NT2/D1 (cell line): ENCODE measurements at regions not wholly inside any gene's neighbourhood (a gene's known extent, or its start where the extent isn't known, plus 50 kb on each side); places are given as distances from the start of the nearest gene placed in this dataset.
A peak's percentile ranks its signal among the peaks of the same experiment; 100 is the strongest.

Source experiments
- DNase-seq: peaks from one replicate; pipeline ENCODE4 v3.0.0-alpha.2; 2011; ENCODE audit warnings: low read depth, low spot score
- H3K27me3 ChIP-seq: 2 replicates; pipeline ENCODE4 v1.6.0; 2011; ENCODE audit warnings: mild to moderate bottlenecking; ENCODE audit not compliant: insufficient read length, insufficient read depth
- H3K36me3 ChIP-seq: 2 replicates; pipeline ENCODE4 v1.6.1; 2011; ENCODE audit warnings: mild to moderate bottlenecking, low read length, mixed read lengths; ENCODE audit not compliant: insufficient read depth, insufficient read length
- H3K4me1 ChIP-seq: 2 replicates; pipeline ENCODE4 v1.5.1; 2011; ENCODE audit not compliant: insufficient read depth, insufficient read length
- H3K4me3 ChIP-seq: 2 replicates; pipeline ENCODE4 v1.5.1; 2011; ENCODE audit warnings: low read depth; ENCODE audit not compliant: insufficient read length
- H3K9ac ChIP-seq: 2 replicates; pipeline ENCODE4 v1.6.0; 2011; ENCODE audit warnings: low read depth; ENCODE audit not compliant: insufficient read length
- H3K9me3 ChIP-seq: 2 replicates; pipeline ENCODE4 v1.5.1; 2011; ENCODE audit warnings: mild to moderate bottlenecking, low read length; ENCODE audit not compliant: insufficient read depth
- SUZ12 ChIP-seq: IDR thresholded peaks from 2 replicates; pipeline ENCODE4 v1.6.1; 2011; ENCODE audit not compliant: insufficient read length, insufficient read depth; ENCODE audit errors: extremely low read depth
- YY1 ChIP-seq: IDR thresholded peaks from 2 replicates; pipeline ENCODE4 v1.6.1; 2011; ENCODE audit not compliant: insufficient read length, insufficient read depth
- ZNF274 ChIP-seq: IDR thresholded peaks from 2 replicates; pipeline ENCODE4 v1.6.1; 2011; ENCODE audit warnings: mild to moderate bottlenecking, low read depth, low read length

DNA sequence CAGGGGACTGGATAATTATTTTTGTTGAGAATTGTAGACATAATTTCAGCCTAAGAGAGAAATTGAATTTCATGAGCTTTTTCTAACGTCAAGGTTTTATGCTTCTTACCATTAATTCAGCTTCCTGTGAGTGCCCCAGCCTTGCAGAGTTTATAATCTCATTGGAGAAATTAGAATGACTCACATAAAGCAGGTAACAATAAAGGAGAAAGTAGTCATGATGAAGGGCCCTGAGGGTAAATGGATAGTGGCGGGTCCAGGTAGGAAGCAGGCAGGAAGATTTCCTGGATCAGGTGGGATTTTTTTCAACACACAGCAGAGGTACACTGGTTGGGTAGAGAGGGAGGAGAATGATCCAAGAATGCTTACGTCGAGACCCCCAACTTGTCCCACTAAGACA is 311.4 kb downstream of the BARHL2 start:
- no peaks in the 10 kb centered on the region for H3K4me1 ChIP-seq
- H3K9me3 ChIP-seq: no peaks in the 10 kb centered on the region
- no peaks in the 10 kb centered on the region for H3K36me3 ChIP-seq
- H3K4me3 ChIP-seq: no peak overlapping the region
- no peak overlapping the region for H3K9ac ChIP-seq
- no peaks in the 10 kb centered on the region for H3K27me3 ChIP-seq
- TF ChIP-seq SUZ12 (no peak), ZNF274 (no peak), YY1 (no peak)
- no peak for DNase-seq

DNA sequence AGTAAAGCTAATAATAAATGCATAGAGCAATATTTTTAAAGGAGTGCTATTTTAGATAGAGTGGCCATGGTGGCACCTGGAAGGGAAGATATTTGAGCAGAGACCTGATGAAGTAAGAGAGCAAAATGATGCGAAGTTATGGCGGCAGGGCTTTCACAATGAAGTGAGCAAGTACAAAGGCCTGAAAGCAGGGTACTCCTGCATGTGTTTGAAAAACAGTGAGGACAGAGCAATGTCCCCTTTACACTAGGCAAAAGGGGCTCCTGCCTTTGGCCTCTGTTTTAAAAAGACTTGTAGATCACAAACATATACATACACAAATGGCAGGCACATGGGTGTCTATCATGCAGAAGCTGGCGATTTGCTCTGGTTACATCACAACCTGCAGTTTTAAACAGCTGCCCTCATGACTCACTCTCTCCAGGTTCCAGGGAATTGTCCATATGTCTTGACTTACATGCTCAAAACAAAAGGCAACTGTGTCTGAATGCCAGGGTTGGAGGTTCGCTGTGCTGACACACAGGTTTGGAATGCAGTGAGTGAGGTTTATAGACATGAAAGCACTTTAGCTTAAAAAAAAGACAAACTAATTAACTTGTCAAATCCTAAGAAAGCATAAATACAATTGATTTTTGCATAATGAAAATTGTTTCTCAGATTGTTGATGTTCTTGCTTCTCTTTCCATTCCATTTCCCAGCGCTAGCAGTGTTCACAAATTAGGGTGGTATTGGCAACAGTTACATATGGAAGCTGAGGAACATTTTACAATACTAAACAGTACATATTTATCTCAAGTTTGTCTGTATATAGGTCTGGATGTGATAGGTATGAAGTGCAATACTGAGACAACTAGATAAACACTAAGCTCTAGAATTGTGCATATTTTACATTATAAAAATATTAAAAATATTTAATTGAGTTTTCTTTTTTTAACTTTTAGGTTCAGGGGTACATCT is 313.9 kb downstream of the BARHL2 start:
- H3K9me3 ChIP-seq: no peaks in the 10 kb centered on the region
- H3K27me3 ChIP-seq: no peaks in the 10 kb centered on the region
- no peaks in the 10 kb centered on the region for H3K4me1 ChIP-seq
- no peak overlapping the region for H3K4me3 ChIP-seq
- no peaks in the 10 kb centered on the region for H3K36me3 ChIP-seq
- no peak overlapping the region for H3K9ac ChIP-seq
- DNase-seq: peak; percentile 76
- no peak for TF ChIP-seq YY1
- no peak for TF ChIP-seq SUZ12

DNA sequence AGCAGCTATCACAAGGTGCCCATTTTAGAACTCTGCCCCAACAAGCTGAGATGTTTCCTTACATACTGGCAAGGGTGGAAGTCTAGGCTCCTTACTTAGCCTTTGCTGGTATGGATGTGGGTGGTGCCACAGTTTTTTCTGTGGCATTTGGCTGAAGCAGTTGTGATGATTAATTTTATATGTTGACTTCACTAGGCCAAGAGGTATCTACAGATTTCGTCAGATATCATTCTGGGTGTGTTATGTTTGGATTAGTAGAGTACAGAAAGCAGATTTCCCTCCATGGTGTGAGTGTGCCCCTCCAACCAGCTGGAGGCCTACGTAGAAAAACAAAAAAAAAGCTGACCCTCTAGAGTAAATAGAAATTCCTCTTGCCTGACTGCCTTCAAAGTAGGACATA is 317.0 kb downstream of the BARHL2 start:
- TF ChIP-seq SUZ12 (no peak), YY1 (no peak), ZNF274 (no peak)
- H3K36me3 ChIP-seq: no peaks in the 10 kb centered on the region
- H3K4me3 ChIP-seq: no peak overlapping the region
- no peaks in the 10 kb centered on the region for H3K9me3 ChIP-seq
- no peak overlapping the region for H3K9ac ChIP-seq
- H3K4me1 ChIP-seq: no peaks in the 10 kb centered on the region
- no peak for DNase-seq
- H3K27me3 ChIP-seq: no peaks in the 10 kb centered on the region

DNA sequence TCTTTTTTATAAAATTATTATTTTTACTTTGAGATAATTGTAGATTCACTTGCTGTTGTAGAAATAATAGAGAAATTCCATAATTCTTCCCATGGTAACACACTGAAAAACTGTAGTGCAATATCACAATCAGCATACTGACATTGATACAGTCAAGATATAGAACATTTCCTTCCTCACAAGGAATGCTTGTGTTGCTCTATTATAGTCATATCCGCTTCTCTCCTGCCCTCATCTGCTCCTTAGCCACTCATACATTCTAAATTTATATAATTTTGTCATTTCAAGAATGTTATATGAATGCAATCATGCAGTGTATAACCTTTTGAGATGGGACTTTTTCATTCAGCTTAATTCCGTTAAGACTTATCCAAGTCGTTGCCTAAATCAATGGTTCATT is 320.2 kb downstream of the BARHL2 start:
- Histone ChIP-seq H3K36me3 (no peaks in the 10 kb centered on the region), H3K9me3 (no peaks in the 10 kb centered on the region), H3K4me3 (no peak overlapping the region), H3K27me3 (no peaks in the 10 kb centered on the region), H3K4me1 (no peaks in the 10 kb centered on the region), H3K9ac (no peak overlapping the region)
- DNase-seq: no peak
- no peak for TF ChIP-seq YY1
- no peak for TF ChIP-seq SUZ12
- no peak for TF ChIP-seq ZNF274

DNA sequence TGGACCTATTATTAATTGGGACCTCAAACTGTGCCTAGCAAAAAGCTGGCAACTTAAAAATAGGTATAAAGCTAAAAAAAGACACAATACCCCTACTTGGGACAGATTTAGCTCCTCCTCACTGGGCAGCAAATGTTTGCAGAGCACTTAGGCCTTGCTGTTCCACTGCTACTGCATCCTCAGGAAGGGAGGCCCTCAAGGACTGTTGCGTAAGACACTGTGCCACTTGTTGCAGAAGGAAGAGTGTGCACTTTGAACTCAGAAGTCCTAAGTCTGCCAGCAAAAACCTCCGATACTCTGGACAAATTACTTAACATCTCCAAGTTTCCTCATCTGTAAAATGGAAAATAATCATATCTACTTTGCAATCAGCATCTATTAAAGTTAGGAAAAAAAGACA is 322.9 kb downstream of the BARHL2 start:
- Histone ChIP-seq H3K4me3 (no peak overlapping the region), H3K4me1 (no peaks in the 10 kb centered on the region), H3K36me3 (no peaks in the 10 kb centered on the region), H3K27me3 (no peaks in the 10 kb centered on the region), H3K9ac (no peak overlapping the region), H3K9me3 (no peaks in the 10 kb centered on the region)
- DNase-seq: no peak
- TF ChIP-seq ZNF274 (no peak), SUZ12 (no peak), YY1 (no peak)

DNA sequence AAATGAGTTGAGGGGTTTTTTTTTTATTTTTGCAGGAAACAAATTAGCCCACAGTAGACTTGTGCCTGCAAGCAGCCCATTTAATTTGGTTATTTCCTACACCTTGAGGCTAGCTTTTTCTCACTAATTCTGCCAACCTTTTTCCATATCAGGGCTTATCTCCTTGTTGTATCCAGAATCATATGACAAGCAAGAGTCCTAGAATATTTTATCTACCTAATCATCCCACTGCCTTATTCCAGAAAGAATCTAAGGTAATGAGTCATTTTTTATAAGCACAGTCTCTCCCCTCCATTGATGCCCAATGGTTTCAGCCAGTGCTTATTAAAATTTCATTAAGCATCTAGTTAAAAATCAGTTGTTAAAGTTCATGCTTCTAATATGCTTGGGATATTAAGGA is 324.1 kb downstream of the BARHL2 start:
- Histone ChIP-seq H3K27me3 (no peaks in the 10 kb centered on the region), H3K9me3 (no peaks in the 10 kb centered on the region), H3K4me1 (no peaks in the 10 kb centered on the region), H3K36me3 (no peaks in the 10 kb centered on the region), H3K4me3 (no peak overlapping the region), H3K9ac (no peak overlapping the region)
- TF ChIP-seq SUZ12 (no peak), YY1 (no peak), ZNF274 (no peak)
- no peak for DNase-seq

DNA sequence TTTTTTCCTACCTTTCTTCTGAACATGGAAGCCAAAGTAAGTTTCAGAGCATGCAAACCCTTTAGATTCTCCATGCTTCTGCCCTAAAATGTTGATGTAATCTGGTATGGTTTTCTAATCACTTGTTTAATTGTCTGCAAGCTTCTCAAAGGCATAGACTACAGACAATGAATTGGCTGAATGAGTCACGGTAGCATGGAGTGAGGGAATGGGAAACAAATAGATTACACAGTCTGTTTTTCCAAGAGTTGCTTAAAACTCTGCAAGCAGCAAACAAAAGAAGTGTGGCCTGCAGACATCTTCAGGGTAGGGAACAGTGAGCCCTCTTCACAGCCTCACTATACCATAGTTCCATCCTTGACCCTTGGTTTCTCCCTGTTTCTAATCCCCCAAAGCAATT is 326.0 kb downstream of the BARHL2 start:
- Histone ChIP-seq H3K4me3 (no peak overlapping the region), H3K9me3 (no peaks in the 10 kb centered on the region), H3K36me3 (no peaks in the 10 kb centered on the region), H3K27me3 (no peaks in the 10 kb centered on the region), H3K4me1 (no peaks in the 10 kb centered on the region), H3K9ac (no peak overlapping the region)
- DNase-seq: peak; percentile 28
- TF ChIP-seq YY1 (no peak), SUZ12 (no peak), ZNF274 (no peak)
